Lower lobe of right lung (tissue), 2 donors: ENCODE measurements at regions not wholly inside any gene's neighbourhood (a gene's known extent, or its start where the extent isn't known, plus 50 kb on each side); places are given as distances from the start of the nearest gene placed in this dataset.
"Not testable (repeated sequence)": the region's sequence is repeated elsewhere in the genome, so short reads cannot be mapped to it uniquely, and the experiment has no call there.

Experiments
- ATAC-seq, 2 donors: fragments of 200-7000 bp; cut with Tn5 transposase; one replicate each; pipeline ENCODE4 v1.9.1; 2020 to 2022; ENCODE audit warnings: mild to moderate bottlenecking in 2 of 2, moderate library complexity in 2 of 2
- DNase-seq: peaks from one replicate; pipeline ENCODE4 v3.0.0-alpha.2; 2020
- H3K27ac ChIP-seq: fragments of 200-600 bp; one replicate; pipeline ENCODE4 v1.8.0; 2022
- H3K27me3 ChIP-seq: fragments of 200-600 bp; one replicate; pipeline ENCODE4 v1.8.0; 2022; ENCODE audit warnings: low read depth
- H3K36me3 ChIP-seq: fragments of 200-600 bp; one replicate; pipeline ENCODE4 v1.8.0; 2022; ENCODE audit warnings: mild to moderate bottlenecking
- H3K4me1 ChIP-seq: fragments of 200-600 bp; one replicate; pipeline ENCODE4 v1.8.0; 2022
- H3K4me3 ChIP-seq: fragments of 200-600 bp; one replicate; pipeline ENCODE4 v1.8.0; 2022; ENCODE audit warnings: mild to moderate bottlenecking
- H3K9me3 ChIP-seq: fragments of 200-600 bp; one replicate; pipeline ENCODE4 v1.8.0; 2022
- CTCF ChIP-seq: fragments of 200-600 bp; IDR thresholded peaks from one replicate; pipeline ENCODE4 v1.8.0; 2022; ENCODE audit warnings: antibody characterized with exemption, mild to moderate bottlenecking
- intact Hi-C: fragments of 100-400 bp; cut with DNase I; formaldehyde crosslinking; loops from one replicate; pipeline ENCODE4 v1.11.0; 2022
- donor health status: DM: no; HTN: yes; CAD: no; lungs with severe emphysema.

- peaks cover 7% of the 10 kb centered on the region for H3K4me1 ChIP-seq
- H3K36me3 ChIP-seq = no peaks in the 10 kb centered on the region
- H3K4me3 ChIP-seq = no peak overlapping the region
- intact Hi-C loops = no loop called here
- H3K9me3 ChIP-seq = no peaks in the 10 kb centered on the region
- ATAC-seq (no peak), DNase-seq (no peak)
- no peak for TF ChIP-seq CTCF
- no peaks in the 10 kb centered on the region for H3K27me3 ChIP-seq
- H3K27ac ChIP-seq = no peak overlapping the region
Observed at GRCh38 chr2:8442833-8443486, 238.9 kb upstream of the ID2 start.

GRCh38 chr2:8445580-8445979, 236.3 kb upstream of the ID2 start:
- H3K36me3 ChIP-seq = no peaks in the 10 kb centered on the region

GRCh38 chr2:8446751-8447150, 235.1 kb upstream of the ID2 start:
- H3K9me3 ChIP-seq, H3K27me3 ChIP-seq, intact Hi-C loops, H3K4me3 ChIP-seq, H3K36me3 ChIP-seq, DNase-seq, H3K4me1 ChIP-seq, ATAC-seq, H3K27ac ChIP-seq: not testable (repeated sequence)

More at GRCh38 chr2:8445580-8445979, 236.3 kb upstream of the ID2 start:
- Histone ChIP-seq H3K27me3 (no peaks in the 10 kb centered on the region), H3K27ac (no peak overlapping the region), H3K4me1 (no peaks in the 10 kb centered on the region), H3K4me3 (no peak overlapping the region), H3K9me3 (no peaks in the 10 kb centered on the region)
- no peak for TF ChIP-seq CTCF
- ATAC-seq = no peak
- DNase-seq = no peak
- intact Hi-C loops = no loop called here

GRCh38 chr2:8447610-8448221, 234.1 kb upstream of the ID2 start:
- H3K27me3 ChIP-seq = no peaks in the 10 kb centered on the region
- H3K36me3 ChIP-seq = no peaks in the 10 kb centered on the region
- no peak for ATAC-seq
- DNase-seq = no peak
- TF ChIP-seq CTCF = no peak
- H3K9me3 ChIP-seq = no peaks in the 10 kb centered on the region
- no peak overlapping the region for H3K4me3 ChIP-seq
- no peaks in the 10 kb centered on the region for H3K4me1 ChIP-seq
- intact Hi-C loops = no loop called here
- no peak overlapping the region for H3K27ac ChIP-seq

GRCh38 chr2:8448824-8449556, 232.9 kb upstream of the ID2 start:
- ATAC-seq = no peak
- no peak for DNase-seq
- H3K27me3 ChIP-seq = no peaks in the 10 kb centered on the region
- intact Hi-C loops = no loop called here
- no peak overlapping the region for H3K27ac ChIP-seq
- no peaks in the 10 kb centered on the region for H3K36me3 ChIP-seq
- no peak for TF ChIP-seq CTCF
- no peaks in the 10 kb centered on the region for H3K9me3 ChIP-seq
- no peak overlapping the region for H3K4me3 ChIP-seq
- H3K4me1 ChIP-seq = no peaks in the 10 kb centered on the region

- no peak for DNase-seq
- Histone ChIP-seq H3K36me3 (no peaks in the 10 kb centered on the region), H3K27me3 (no peaks in the 10 kb centered on the region), H3K4me1 (peaks cover 2% of the 10 kb centered on the region), H3K27ac (no peak overlapping the region), H3K4me3 (no peak overlapping the region), H3K9me3 (no peaks in the 10 kb centered on the region)
- ATAC-seq = no peak
- intact Hi-C loops = no loop called here
- TF ChIP-seq CTCF = no peak
Observed at GRCh38 chr2:8451273-8451672, 230.6 kb upstream of the ID2 start.
